Liver (tissue), 8 donors: ENCODE measurements at regions not wholly inside any gene's neighbourhood (a gene's known extent, or its start where the extent isn't known, plus 50 kb on each side); places are given as distances from the start of the nearest gene placed in this dataset.

Source experiments
- DNase-seq: peaks from one replicate; pipeline ENCODE4 v3.0.0-alpha.2; 2017; ENCODE audit warnings: low spot score
- H3K27ac ChIP-seq, 2 donors: one replicate each; pipeline ENCODE4 v1.7.0; 2013; ENCODE audit warnings: inconsistent platforms in 2 of 2, low read length in 2 of 2, control low read depth in 1 of 2, low read depth in 1 of 2, mild to moderate bottlenecking in 1 of 2
- H3K27me3 ChIP-seq, 4 donors: one replicate each; pipeline versions ENCODE4 v1.6.1 to v1.7.0; 2013; ENCODE audit warnings: low read length in 3 of 4, inconsistent platforms in 1 of 4, mild to moderate bottlenecking in 1 of 4, moderate library complexity in 1 of 4; ENCODE audit not compliant: control insufficient read depth in 4 of 4, insufficient read depth in 4 of 4
- H3K36me3 ChIP-seq, 4 donors: one replicate each; pipeline versions ENCODE4 v1.6.1 to v1.7.0; 2013; ENCODE audit warnings: low read length in 3 of 4, mild to moderate bottlenecking in 3 of 4, low read depth in 1 of 4, moderate library complexity in 1 of 4; ENCODE audit not compliant: control insufficient read depth in 4 of 4, insufficient read depth in 3 of 4
- H3K4me1 ChIP-seq, 4 donors: one replicate each; pipeline versions ENCODE4 v1.6.1 to v1.7.0; 2013; ENCODE audit warnings: low read length in 3 of 4, mild to moderate bottlenecking in 3 of 4, moderate library complexity in 1 of 4; ENCODE audit not compliant: control insufficient read depth in 4 of 4, insufficient read depth in 4 of 4
- H3K4me3 ChIP-seq, 3 donors: one replicate each; pipeline versions ENCODE4 v1.6.1 to v1.7.0; 2013; ENCODE audit warnings: low read length in 3 of 3, control low read depth in 1 of 3, low read depth in 1 of 3, mild to moderate bottlenecking in 1 of 3
- H3K9ac ChIP-seq, 2 donors: one replicate each; pipeline ENCODE4 v1.7.0; 2013; ENCODE audit warnings: low read length in 2 of 2, mild to moderate bottlenecking in 2 of 2, moderate library complexity in 2 of 2, control low read depth in 1 of 2, low read depth in 1 of 2
- H3K9me3 ChIP-seq, 4 donors: one replicate each; pipeline versions ENCODE4 v1.6.1 to v1.7.0; 2013; ENCODE audit warnings: low read length in 3 of 4; ENCODE audit not compliant: control insufficient read depth in 4 of 4
- ATF3 ChIP-seq: IDR thresholded peaks from 2 replicates; pipeline ENCODE4 v1.6.1; 2016; ENCODE audit warnings: antibody characterized with exemption
- EGR1 ChIP-seq, 2 donors: IDR thresholded peaks; 2 replicates each; pipeline ENCODE4 v1.6.1; 2016 to 2018; ENCODE audit warnings: antibody characterized with exemption in 2 of 2, low read depth in 2 of 2
- FOXA1 ChIP-seq: IDR thresholded peaks from 2 replicates; pipeline ENCODE4 v1.6.1; 2016; ENCODE audit warnings: antibody characterized with exemption
- FOXA2 ChIP-seq: IDR thresholded peaks from 2 replicates; pipeline ENCODE4 v1.6.1; 2016; ENCODE audit warnings: antibody characterized with exemption
- GABPA ChIP-seq, 2 donors: IDR thresholded peaks in 1 of 2; conservative IDR thresholded peaks in 1 of 2; 2 replicates each; pipeline ENCODE4 v1.6.1; 2016; ENCODE audit warnings: antibody characterized with exemption in 2 of 2, mild to moderate bottlenecking in 1 of 2, moderate library complexity in 1 of 2
- HNF4A ChIP-seq, 2 donors: conservative IDR thresholded peaks; 2 replicates each; pipeline ENCODE4 v1.6.1; 2016; ENCODE audit warnings: antibody characterized with exemption in 2 of 2, mild to moderate bottlenecking in 2 of 2
- HNF4G ChIP-seq: IDR thresholded peaks from 2 replicates; pipeline ENCODE4 v1.6.1; 2016; ENCODE audit warnings: antibody characterized with exemption
- JUND ChIP-seq, 2 donors: IDR thresholded peaks; 2 replicates each; pipeline ENCODE4 v1.6.1; 2016; ENCODE audit warnings: antibody characterized with exemption in 2 of 2
- MAX ChIP-seq: IDR thresholded peaks from 2 replicates; pipeline ENCODE4 v1.6.1; 2016; ENCODE audit warnings: antibody characterized with exemption
- NR2F2 ChIP-seq: IDR thresholded peaks from 2 replicates; pipeline ENCODE4 v1.6.1; 2016; ENCODE audit warnings: antibody characterized with exemption
- RAD21 ChIP-seq, 2 donors: IDR thresholded peaks; 2 replicates each; pipeline ENCODE4 v1.6.1; 2016; ENCODE audit warnings: antibody characterized with exemption in 2 of 2, mild to moderate bottlenecking in 2 of 2
- REST ChIP-seq: IDR thresholded peaks from 2 replicates; pipeline ENCODE4 v1.6.1; 2016; ENCODE audit warnings: antibody characterized with exemption, mild to moderate bottlenecking
- RXRA ChIP-seq, 2 donors: IDR thresholded peaks; 2 replicates each; pipeline ENCODE4 v1.6.1; 2017 to 2018; ENCODE audit warnings: antibody characterized with exemption in 2 of 2, mild to moderate bottlenecking in 1 of 2
- SP1 ChIP-seq: IDR thresholded peaks from 2 replicates; pipeline ENCODE4 v1.6.1; 2018; ENCODE audit warnings: antibody characterized with exemption, mild to moderate bottlenecking
- TAF1 ChIP-seq: conservative IDR thresholded peaks from 2 replicates; pipeline ENCODE4 v1.6.1; 2016; ENCODE audit warnings: antibody characterized with exemption, mild to moderate bottlenecking
- YY1 ChIP-seq: IDR thresholded peaks from 2 replicates; pipeline ENCODE4 v1.6.1; 2016; ENCODE audit warnings: antibody characterized with exemption, mild to moderate bottlenecking
- ZBTB33 ChIP-seq: IDR thresholded peaks from 2 replicates; pipeline ENCODE4 v1.6.1; 2016; ENCODE audit warnings: antibody characterized with exemption
- WGBS: extraction: QIAGEN DNeasy Blood & Tissue Kit; methylation state at CpG from one replicate; pipeline ENCODE4 v1.1.7; 2013; 5-methylcytosine and 5-hydroxymethylcytosine counted together
- TF ChIP-seq, protein P1 (sequence below): fragments of 150-350 bp; IDR thresholded peaks from 2 replicates; pipeline ENCODE4 v1.5.1; 2017; ENCODE audit warnings: improper control_type of control experiment, low read depth, low read length; ENCODE audit not compliant: missing input control
- donor health status: healthy.
- donor health status: healthy.
- donor health status: healthy.
- donor health status: healthy.
- donor health status: healthy.

DNA sequence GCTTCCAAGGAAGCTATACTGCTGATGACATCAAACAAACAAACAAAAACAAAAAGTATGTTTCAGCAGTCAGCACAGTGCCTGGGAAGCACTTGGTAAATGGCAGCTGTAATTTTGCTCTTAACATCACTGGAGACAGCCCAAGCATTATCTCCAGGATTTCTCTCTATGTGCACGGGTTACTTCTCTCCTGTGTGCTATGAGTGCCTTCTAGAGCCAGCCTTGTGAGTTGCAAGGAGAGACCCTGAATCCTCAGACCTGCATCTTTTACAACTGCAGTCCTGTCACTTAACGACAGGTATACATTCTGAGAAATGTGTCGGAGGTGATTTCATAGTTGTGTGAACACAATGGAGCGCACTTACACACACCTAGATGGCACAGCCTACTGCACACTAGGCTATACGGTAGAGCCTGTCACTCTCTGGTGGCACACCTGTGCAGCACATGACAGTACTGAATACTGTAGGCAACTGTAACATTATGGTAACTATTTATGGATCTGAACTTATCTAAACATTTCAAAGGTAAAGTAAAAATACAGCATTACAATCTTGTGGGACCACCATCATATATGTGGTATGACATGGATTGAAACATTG lies 662.5 kb upstream of the B3GAT1 start:
- WGBS = 75% methylated on average over 5 of the region's 5 CpGs
- peak in 1 of 2 donors; percentile 46 for TF ChIP-seq RAD21 (IDR thresholded peaks at IDR 0.05)
- no peak for TF ChIP-seq FOXA1
- no peak overlapping the region for H3K27ac ChIP-seq
- no peaks in the 10 kb centered on the region for H3K9me3 ChIP-seq
- no peaks in the 10 kb centered on the region for H3K36me3 ChIP-seq
- no peak for DNase-seq
- no peaks in the 10 kb centered on the region for H3K4me1 ChIP-seq
- H3K4me3 ChIP-seq = no peak overlapping the region
- H3K9ac ChIP-seq = no peak overlapping the region
- no peaks in the 10 kb centered on the region for H3K27me3 ChIP-seq

DNA sequence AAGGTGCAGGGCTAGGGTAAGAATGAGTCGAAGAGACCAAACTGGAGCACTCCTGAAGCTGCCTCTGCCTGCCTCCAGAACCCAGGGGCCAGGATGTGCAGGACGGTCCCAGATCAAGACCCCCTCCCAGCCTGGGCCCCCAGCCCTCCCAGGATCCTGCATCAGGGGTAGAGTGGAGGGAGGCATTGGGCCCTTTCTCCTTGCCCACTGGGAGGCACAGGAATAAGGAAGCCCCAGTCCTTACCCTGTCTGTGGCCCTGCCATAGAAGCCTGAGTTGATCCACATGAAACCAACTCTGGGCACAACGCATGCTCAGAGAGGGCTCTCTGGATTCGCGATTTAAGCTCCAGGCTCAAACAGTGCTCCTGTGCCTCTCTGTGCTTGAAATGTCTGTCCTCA lies 661.8 kb upstream of the B3GAT1 start:
- Histone ChIP-seq H3K4me3 (no peak overlapping the region), H3K27me3 (no peaks in the 10 kb centered on the region), H3K27ac (no peak overlapping the region), H3K9ac (no peak overlapping the region), H3K4me1 (no peaks in the 10 kb centered on the region), H3K9me3 (no peaks in the 10 kb centered on the region), H3K36me3 (no peaks in the 10 kb centered on the region)
- DNase-seq = no peak
- TF ChIP-seq RXRA (IDR thresholded peaks at IDR 0.05) = no peak
- no peak for TF ChIP-seq ATF3
- no peak for TF ChIP-seq HNF4A (conservative IDR thresholded peaks at IDR 0.05)
- no peak for TF ChIP-seq FOXA2
- no peak for TF ChIP-seq YY1
- no peak for TF ChIP-seq NR2F2
- no peak for TF ChIP-seq HNF4G
- no peak for TF ChIP-seq ZBTB33
- TF ChIP-seq, protein P1, sequence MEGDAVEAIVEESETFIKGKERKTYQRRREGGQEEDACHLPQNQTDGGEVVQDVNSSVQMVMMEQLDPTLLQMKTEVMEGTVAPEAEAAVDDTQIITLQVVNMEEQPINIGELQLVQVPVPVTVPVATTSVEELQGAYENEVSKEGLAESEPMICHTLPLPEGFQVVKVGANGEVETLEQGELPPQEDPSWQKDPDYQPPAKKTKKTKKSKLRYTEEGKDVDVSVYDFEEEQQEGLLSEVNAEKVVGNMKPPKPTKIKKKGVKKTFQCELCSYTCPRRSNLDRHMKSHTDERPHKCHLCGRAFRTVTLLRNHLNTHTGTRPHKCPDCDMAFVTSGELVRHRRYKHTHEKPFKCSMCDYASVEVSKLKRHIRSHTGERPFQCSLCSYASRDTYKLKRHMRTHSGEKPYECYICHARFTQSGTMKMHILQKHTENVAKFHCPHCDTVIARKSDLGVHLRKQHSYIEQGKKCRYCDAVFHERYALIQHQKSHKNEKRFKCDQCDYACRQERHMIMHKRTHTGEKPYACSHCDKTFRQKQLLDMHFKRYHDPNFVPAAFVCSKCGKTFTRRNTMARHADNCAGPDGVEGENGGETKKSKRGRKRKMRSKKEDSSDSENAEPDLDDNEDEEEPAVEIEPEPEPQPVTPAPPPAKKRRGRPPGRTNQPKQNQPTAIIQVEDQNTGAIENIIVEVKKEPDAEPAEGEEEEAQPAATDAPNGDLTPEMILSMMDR = no peak
- TF ChIP-seq SP1 = no peak
- no peak for TF ChIP-seq REST
- no peak for TF ChIP-seq GABPA (IDR thresholded peaks at IDR 0.05 in 1 of 2, conservative IDR thresholded peaks at IDR 0.05 in 1 of 2)
- no peak for TF ChIP-seq TAF1
- TF ChIP-seq MAX = no peak
- TF ChIP-seq JUND (IDR thresholded peaks at IDR 0.05) = no peak
- no peak for TF ChIP-seq EGR1 (IDR thresholded peaks at IDR 0.05; ENCODE audit: low read depth in 2 of 2)
- 90% methylated on average over 5 of the region's 5 CpGs for WGBS
